ENCODE measurements at regions not wholly inside any gene's neighbourhood (a gene's known extent, or its start where the extent isn't known, plus 50 kb on each side); places are given as distances from the start of the nearest gene placed in this dataset.

GRCh38 chr15:25095179-25095578 lies 140.4 kb downstream of the SNRPN start:
- TF ChIP-seq CTCF (IDR thresholded peaks at IDR 0.05) (no peak), ZFX (IDR thresholded peaks at IDR 0.05; ENCODE audit: borderline replicate concordance) (no peak)
